ENCODE measurements at regions not wholly inside any gene's neighbourhood (a gene's known extent, or its start where the extent isn't known, plus 50 kb on each side); places are given as distances from the start of the nearest gene placed in this dataset.

DNA sequence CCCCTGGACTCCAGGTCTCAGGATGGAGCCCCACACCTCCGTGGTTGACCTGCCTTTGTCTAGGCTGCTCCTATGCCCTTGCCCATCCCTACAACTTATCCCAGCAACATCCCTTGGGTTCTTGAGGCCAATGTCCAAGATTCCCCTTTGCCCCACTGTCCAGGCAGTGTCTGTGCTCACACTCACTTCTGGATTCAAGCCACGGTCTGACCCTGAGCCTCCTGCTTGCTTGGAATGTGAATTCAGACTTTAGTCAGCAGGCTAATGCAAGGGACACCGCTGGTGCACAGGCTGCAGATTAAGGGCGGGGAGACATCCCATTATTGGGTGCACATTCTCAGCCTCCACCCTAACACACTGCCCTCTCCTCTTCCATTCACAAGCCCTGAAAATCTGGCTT, 154.1 kb downstream of the WNT5A start:
- no peak for TF ChIP-seq POLR2AphosphoS5 (IDR thresholded peaks at IDR 0.05)
- TF ChIP-seq, protein P1, sequence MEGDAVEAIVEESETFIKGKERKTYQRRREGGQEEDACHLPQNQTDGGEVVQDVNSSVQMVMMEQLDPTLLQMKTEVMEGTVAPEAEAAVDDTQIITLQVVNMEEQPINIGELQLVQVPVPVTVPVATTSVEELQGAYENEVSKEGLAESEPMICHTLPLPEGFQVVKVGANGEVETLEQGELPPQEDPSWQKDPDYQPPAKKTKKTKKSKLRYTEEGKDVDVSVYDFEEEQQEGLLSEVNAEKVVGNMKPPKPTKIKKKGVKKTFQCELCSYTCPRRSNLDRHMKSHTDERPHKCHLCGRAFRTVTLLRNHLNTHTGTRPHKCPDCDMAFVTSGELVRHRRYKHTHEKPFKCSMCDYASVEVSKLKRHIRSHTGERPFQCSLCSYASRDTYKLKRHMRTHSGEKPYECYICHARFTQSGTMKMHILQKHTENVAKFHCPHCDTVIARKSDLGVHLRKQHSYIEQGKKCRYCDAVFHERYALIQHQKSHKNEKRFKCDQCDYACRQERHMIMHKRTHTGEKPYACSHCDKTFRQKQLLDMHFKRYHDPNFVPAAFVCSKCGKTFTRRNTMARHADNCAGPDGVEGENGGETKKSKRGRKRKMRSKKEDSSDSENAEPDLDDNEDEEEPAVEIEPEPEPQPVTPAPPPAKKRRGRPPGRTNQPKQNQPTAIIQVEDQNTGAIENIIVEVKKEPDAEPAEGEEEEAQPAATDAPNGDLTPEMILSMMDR (IDR thresholded peaks at IDR 0.05 in 8 of 11, conservative IDR thresholded peaks at IDR 0.05 in 3 of 11), result no peak
- no peak for TF ChIP-seq POLR2A (IDR thresholded peaks at IDR 0.05)

All from spleen (tissue), 7 donors.